HG02870 (cell line): ENCODE measurements at regions not wholly inside any gene's neighbourhood (a gene's known extent, or its start where the extent isn't known, plus 50 kb on each side); places are given as distances from the start of the nearest gene placed in this dataset.
A peak's percentile ranks its signal among the peaks of the same experiment; 100 is the strongest.

Experiments
- ATAC-seq: cut with Tn5 transposase; IDR thresholded peaks from one replicate; pipeline ENCODE4 v1.9.1; 2021; ENCODE audit warnings: mild to moderate bottlenecking, moderate library complexity; ENCODE audit not compliant: unreplicated experiment

DNA sequence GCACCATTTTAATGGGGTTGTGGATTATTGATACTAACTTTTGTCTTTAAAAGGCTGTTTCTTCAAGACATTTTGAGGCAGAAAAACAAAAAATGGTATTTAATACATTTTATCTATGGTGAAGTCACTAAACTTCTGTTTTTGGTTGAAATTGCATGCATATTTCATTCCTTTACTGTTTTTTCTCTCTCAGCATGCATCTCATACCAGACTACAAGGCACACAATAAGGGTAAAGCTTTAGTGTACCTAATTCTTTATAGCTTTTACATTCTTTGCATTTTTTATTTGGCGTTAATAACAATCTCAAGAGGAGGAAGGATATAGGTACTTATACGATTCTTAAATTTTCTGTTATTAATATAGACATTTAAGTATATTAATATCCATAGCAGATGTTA, 151.0 kb upstream of the DKK2 start:
- no peak for ATAC-seq

GRCh38 chr4:107183155-107183774, 147.2 kb upstream of the DKK2 start:
- peak; percentile 100 for ATAC-seq

DNA sequence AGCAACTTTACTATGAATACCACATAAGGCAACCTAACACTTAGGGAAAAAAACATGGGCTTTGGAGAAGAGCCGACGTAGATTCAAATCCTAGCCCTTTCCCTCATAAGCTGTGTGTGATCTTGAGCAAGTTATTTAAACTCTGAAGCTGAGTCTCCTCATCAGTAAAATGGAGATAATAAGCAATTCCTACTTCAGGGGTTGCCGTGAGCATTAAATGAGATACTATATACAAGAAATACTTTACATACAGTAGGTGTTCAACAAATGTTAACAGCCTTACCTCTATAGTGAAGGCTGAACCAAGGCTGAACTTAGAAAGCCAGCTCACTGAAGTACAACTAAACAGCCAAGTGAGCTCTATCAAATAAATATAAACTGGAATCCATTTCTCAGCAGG, 146.2 kb upstream of the DKK2 start:
- no peak for ATAC-seq

DNA sequence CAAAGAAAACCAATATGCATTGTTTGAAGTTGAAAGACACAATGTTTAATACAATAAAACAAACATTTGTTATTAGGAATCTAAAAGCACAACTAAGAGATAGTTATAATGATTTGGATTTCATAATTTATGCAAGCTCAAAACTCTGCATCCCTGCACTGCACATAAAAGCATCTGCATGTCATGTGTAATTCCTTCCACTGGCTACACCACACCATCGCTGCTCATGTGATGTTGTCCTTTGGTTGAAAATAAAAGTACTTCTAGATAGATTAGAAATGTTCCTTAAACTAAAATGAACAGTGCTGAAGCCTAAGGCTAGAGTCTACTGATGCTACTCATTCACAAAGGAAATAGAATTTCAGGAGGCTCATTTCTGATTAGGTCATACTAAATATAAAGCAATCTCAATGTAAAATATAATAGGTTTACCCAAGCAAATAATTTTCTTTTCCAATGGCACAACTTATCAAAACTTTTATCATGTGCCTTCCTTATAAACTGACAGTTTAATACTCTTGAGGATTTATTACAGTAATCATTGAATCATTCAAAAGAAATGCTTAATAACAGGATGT, 130.8 kb upstream of the DKK2 start:
- ATAC-seq, result no peak

GRCh38 chr4:107166181-107166580, 130.1 kb upstream of the DKK2 start:
- ATAC-seq, result no peak

GRCh38 chr4:107164962-107165475, 128.9 kb upstream of the DKK2 start:
- no peak for ATAC-seq

- no peak for ATAC-seq
These were observed 120.3 kb upstream of the DKK2 start for GRCh38 chr4:107156443-107156842.

- ATAC-seq, result no peak
These were observed 119.3 kb upstream of the DKK2 start for GRCh38 chr4:107155366-107155765.

DNA sequence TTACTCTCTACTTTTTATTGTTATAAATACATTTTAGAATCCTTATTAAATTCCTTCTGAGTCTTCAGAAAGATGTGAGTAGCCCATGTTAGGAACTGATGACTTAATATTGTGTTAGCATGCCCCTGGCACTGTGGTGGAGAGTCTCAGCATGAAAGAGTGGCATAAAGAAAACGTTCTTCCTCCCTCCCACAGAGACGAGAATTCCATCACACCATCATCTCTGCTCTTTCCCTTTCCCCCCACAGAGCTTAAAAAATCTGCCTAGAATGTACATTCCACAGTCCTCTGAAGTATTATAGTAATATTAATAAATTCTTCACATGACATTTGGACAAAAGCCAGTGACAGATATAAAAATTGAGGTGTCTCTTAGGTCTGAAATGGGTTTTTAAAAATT, 117.8 kb upstream of the DKK2 start:
- ATAC-seq, result no peak

DNA sequence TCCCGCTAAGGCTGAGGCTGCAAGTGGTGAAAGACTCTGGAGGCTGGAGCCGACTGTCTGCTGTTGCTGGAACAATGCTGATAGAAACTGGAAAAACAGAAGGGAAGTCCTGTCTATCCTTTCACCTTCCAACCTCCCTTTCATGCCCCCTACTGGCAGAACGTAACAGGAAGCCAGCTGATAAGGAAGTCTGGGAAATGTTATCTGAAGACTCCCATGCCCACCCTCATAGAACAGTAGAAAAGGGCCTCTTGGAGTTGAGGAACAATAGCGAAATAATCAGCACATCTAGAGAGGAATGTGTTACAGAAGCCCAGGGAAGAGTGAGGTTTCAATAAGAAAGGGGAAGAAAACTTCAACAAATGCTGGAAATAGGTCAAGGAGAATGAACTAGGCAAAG, 117.1 kb upstream of the DKK2 start:
- ATAC-seq, result no peak

DNA sequence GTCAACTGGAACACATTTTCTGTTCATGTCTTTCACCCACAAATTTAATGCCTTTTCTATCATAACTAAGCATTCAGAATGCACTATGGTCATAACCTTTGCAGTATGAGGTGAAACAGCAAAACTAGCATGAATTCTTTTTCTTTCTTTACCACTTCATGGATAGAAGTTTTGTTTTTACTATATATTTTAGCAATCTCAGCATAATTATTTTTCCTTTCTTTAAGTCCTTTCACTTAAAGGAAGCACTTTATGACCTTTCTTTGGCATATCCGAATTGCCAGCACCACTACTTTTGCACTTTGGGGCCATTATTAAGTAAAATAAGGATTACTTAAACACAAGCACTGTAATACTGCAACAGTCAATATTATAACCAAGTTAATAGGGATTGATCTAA, 115.1 kb upstream of the DKK2 start:
- no peak for ATAC-seq

DNA sequence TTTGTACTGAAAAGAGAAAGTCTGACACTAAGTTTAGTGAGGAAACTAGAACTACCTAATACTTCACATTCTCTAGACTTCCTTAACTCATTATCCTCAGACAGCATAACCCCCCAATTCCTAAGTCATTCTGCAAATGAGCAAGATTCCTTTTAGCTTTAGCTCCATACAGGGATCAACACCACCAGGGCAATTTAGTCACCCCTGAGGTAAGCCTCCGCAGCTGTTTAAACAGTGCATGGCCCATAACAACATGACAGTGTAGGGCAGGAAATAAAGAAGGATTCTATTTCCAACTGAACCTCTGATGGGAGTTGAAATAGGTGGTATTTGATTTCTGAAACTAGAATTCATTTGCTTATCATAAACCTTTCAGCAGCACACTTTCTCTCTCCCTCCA, 112.8 kb upstream of the DKK2 start:
- no peak for ATAC-seq

DNA sequence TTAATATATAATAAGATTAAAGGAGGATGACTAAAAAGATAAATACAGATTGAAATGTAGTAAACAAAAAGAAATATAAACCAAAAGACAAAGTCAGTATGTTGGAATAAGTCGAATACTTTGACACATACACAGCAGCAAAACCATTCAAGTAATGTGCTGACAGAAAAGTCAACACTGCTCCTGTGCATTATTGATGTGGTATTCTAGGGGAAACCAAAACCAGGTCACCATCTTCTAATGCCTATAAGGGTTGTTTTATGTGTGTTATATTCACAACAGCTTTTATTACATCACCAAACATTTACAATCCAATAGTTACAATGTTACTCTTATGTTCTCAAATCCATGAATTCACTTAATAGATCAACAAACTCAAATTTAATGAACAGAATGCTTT, 111.8 kb upstream of the DKK2 start:
- ATAC-seq, result no peak

GRCh38 chr4:107138433-107138832, 102.3 kb upstream of the DKK2 start:
- no peak for ATAC-seq

- ATAC-seq, result no peak
These were observed 98.0 kb upstream of the DKK2 start for GRCh38 chr4:107133965-107134653.

GRCh38 chr4:107131295-107131694, 95.2 kb upstream of the DKK2 start:
- no peak for ATAC-seq

- ATAC-seq, result no peak
These were observed 94.0 kb upstream of the DKK2 start for GRCh38 chr4:107130157-107130556.

- ATAC-seq, result no peak
These were observed 93.5 kb upstream of the DKK2 start for GRCh38 chr4:107129611-107130010.

DNA sequence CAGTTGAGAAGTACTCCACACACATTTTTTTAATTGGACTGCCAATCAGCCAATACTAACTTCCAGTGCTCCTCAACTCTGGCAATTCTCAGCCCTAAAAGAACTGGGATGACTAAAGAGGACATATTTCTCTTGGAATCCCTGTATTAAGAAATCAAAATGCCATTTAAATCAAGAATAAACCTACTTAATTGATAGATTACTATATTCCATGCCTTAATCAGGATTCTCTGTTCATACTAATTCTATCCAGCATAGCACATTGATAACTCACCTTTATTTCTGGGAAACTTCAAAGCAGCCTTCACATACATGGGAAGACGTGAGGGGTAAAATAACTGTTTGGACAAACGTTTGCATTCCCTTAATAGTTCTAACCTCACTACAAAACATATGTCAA, 93.0 kb upstream of the DKK2 start:
- ATAC-seq, result no peak

GRCh38 chr4:107128116-107128515, 92.0 kb upstream of the DKK2 start:
- no peak for ATAC-seq

DNA sequence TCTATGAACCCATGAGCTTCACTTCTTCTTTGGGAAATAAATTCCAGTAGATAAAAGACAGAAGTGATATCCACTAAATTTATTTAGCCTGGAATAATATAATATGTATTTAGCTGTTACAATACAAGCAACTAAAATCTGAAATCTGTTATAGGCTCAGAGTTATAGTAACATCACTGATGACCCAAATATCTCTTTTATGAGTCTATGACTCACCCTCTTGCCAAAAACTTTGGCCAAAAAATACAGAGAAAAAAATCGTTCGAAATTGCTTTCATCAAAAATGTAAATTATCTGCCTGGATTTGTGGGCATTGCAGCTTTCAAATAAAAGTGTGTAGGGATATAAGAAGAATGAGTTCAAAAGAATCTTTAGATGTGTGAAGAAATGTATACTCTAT, 89.4 kb upstream of the DKK2 start:
- no peak for ATAC-seq

GRCh38 chr4:107122736-107123135, 86.6 kb upstream of the DKK2 start:
- no peak for ATAC-seq
